ENCODE measurements at regions not wholly inside any gene's neighbourhood (a gene's known extent, or its start where the extent isn't known, plus 50 kb on each side); places are given as distances from the start of the nearest gene placed in this dataset.

- no peaks in the 10 kb centered on the region for H3K9me2 ChIP-seq
- no peaks in the 10 kb centered on the region; a peak in 1 of 4 replicates for H3K4me1 ChIP-seq (ENCODE audit: control insufficient read depth in 1 of 2, insufficient read depth in 2 of 2, low read depth in 1 of 2, low read length in 1 of 2)
- H3K27me3 ChIP-seq (ENCODE audit: insufficient read depth): no peaks in the 10 kb centered on the region
- 55% methylated on average over 8 of the region's 12 CpGs for WGBS (ENCODE audit: low lambda C conversion rate)
- no peak for DNase-seq
- no peak overlapping the region for H3K9ac ChIP-seq
- H3K79me2 ChIP-seq (ENCODE audit: insufficient read depth): no peaks in the 10 kb centered on the region
- no peaks in the 10 kb centered on the region for H4K20me1 ChIP-seq (ENCODE audit: insufficient read depth)
- TF ChIP-seq MAX (IDR thresholded peaks at IDR 0.05; ENCODE audit: low read depth) (no peak), IRF3 (IDR thresholded peaks at IDR 0.05; ENCODE audit: low read depth, low read length) (no peak), GABPA (IDR thresholded peaks at IDR 0.05; ENCODE audit: low read depth) (no peak), REST (IDR thresholded peaks at IDR 0.05; ENCODE audit: low read depth, low read length) (no peak), SMC3 (IDR thresholded peaks at IDR 0.05; ENCODE audit: low read depth, low read length) (no peak), JUND (IDR thresholded peaks at IDR 0.05) (no peak), TAF1 (IDR thresholded peaks at IDR 0.05; ENCODE audit: borderline replicate concordance, low read depth, low read length) (no peak), MEF2A (IDR thresholded peaks at IDR 0.05; ENCODE audit: borderline replicate concordance, low read depth) (no peak), GATA2 (CRISPR knock-in tag; IDR thresholded peaks at IDR 0.05) (no peak), SIN3A (IDR thresholded peaks at IDR 0.05; ENCODE audit: borderline replicate concordance, low read depth, low read length) (no peak)
- ChIA-PET CTCF (no interaction called here), POLR2A (no interaction called here)
- H3K4me2 ChIP-seq: no peak overlapping the region
- H3K9me3 ChIP-seq: no peaks in the 10 kb centered on the region
- no peaks in the 10 kb centered on the region for H3K36me3 ChIP-seq (replicated peaks in 1 of 2; ENCODE audit: control insufficient read depth in 1 of 2, insufficient read depth in 2 of 2, low read length in 1 of 2)
- H2AFZ ChIP-seq (ENCODE audit: low read depth): no peak overlapping the region
- H3F3A ChIP-seq (replicated peaks; ENCODE audit: insufficient read depth): no peaks in the 10 kb centered on the region
- H3K4me3 ChIP-seq (ENCODE audit: low read depth in 2 of 2, low read length in 1 of 2): no peak overlapping the region
- no peak overlapping the region for H3K27ac ChIP-seq (ENCODE audit: low read depth in 2 of 2, low read length in 1 of 2)
Observed at GRCh38 chr10:121242741-121243608, 355.3 kb downstream of the FGFR2 start.

GRCh38 chr10:121243609-121244241 is 354.5 kb downstream of the FGFR2 start:
- Histone ChIP-seq H3K79me2 (ENCODE audit: insufficient read depth) (no peaks in the 10 kb centered on the region), H2AFZ (ENCODE audit: low read depth) (no peak overlapping the region), H4K20me1 (ENCODE audit: insufficient read depth) (no peaks in the 10 kb centered on the region), H3K9ac (no peak overlapping the region), H3K27me3 (ENCODE audit: insufficient read depth) (no peaks in the 10 kb centered on the region), H3F3A (replicated peaks; ENCODE audit: insufficient read depth) (no peaks in the 10 kb centered on the region), H3K9me2 (no peaks in the 10 kb centered on the region), H3K27ac (ENCODE audit: low read depth in 2 of 2, low read length in 1 of 2) (no peak overlapping the region), H3K4me2 (no peak overlapping the region), H3K4me3 (ENCODE audit: low read depth in 2 of 2, low read length in 1 of 2) (no peak overlapping the region), H3K36me3 (replicated peaks in 1 of 2; ENCODE audit: control insufficient read depth in 1 of 2, insufficient read depth in 2 of 2, low read length in 1 of 2) (no peaks in the 10 kb centered on the region), H3K4me1 (ENCODE audit: control insufficient read depth in 1 of 2, insufficient read depth in 2 of 2, low read depth in 1 of 2, low read length in 1 of 2) (no peaks in the 10 kb centered on the region; a peak in 1 of 4 replicates), H3K9me3 (no peaks in the 10 kb centered on the region)
- POLR2A ChIA-PET: no interaction called here
- no peak for DNase-seq
- CTCF ChIA-PET: no interaction called here
- 8% methylated on average over 2 of the region's 2 CpGs for WGBS (ENCODE audit: low lambda C conversion rate)
- no peak for TF ChIP-seq REST (IDR thresholded peaks at IDR 0.05; ENCODE audit: low read depth, low read length)
- TF ChIP-seq TCF12 (IDR thresholded peaks at IDR 0.05): no peak
- no peak for TF ChIP-seq CHD2 (IDR thresholded peaks at IDR 0.05; ENCODE audit: low read length, partially characterized antibody)
- no peak for TF ChIP-seq MXI1 (IDR thresholded peaks at IDR 0.05; ENCODE audit: low read depth, low read length)
- TF ChIP-seq MEF2A (IDR thresholded peaks at IDR 0.05; ENCODE audit: borderline replicate concordance, low read depth): no peak
- TF ChIP-seq SIN3A (IDR thresholded peaks at IDR 0.05; ENCODE audit: borderline replicate concordance, low read depth, low read length): no peak
- TF ChIP-seq EP300 (IDR thresholded peaks at IDR 0.05; ENCODE audit: borderline replicate concordance in 1 of 2, low read depth in 1 of 2, low read length in 1 of 2): no peak
- TF ChIP-seq SMC3 (IDR thresholded peaks at IDR 0.05; ENCODE audit: low read depth, low read length): no peak
- no peak for TF ChIP-seq ELF1 (IDR thresholded peaks at IDR 0.05)
- no peak for TF ChIP-seq TAF1 (IDR thresholded peaks at IDR 0.05; ENCODE audit: borderline replicate concordance, low read depth, low read length)

Data from SK-N-SH (cell line).